NCI-H2227 (cell line): ENCODE measurements at regions not wholly inside any gene's neighbourhood (a gene's known extent, or its start where the extent isn't known, plus 50 kb on each side); places are given as distances from the start of the nearest gene placed in this dataset.
"Not testable (repeated sequence)": the region's sequence is repeated elsewhere in the genome, so short reads cannot be mapped to it uniquely, and the experiment has no call there.

Experiments used
- DNase-seq: peaks from one replicate; lab custom pipeline; 2025; ENCODE audit not compliant: unreplicated experiment; lab: John Stamatoyannopoulos, UW

DNA sequence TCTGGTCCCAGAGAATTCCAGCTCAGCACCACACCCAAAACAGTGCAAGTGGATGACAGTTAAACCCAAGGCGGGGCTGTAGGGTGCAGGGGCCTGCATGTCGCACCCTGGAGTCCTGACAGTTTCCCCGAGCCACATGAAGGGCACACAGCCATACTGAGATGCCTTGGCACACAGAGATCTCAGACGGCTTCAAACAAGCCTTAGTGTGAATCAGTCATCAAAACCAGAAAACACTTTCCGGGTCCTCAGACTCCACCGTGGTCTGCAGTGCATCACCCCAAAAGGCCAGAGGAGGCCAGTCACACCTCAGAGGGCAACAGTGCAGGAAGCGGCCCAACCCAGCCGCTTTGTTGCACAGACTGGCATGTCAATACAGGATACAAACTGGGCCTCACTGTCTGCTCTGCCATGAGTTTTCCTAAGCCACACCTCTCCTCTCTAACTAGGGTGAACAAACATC is 64.6 kb upstream of the ENPP6 start:
- no peak for DNase-seq

DNA sequence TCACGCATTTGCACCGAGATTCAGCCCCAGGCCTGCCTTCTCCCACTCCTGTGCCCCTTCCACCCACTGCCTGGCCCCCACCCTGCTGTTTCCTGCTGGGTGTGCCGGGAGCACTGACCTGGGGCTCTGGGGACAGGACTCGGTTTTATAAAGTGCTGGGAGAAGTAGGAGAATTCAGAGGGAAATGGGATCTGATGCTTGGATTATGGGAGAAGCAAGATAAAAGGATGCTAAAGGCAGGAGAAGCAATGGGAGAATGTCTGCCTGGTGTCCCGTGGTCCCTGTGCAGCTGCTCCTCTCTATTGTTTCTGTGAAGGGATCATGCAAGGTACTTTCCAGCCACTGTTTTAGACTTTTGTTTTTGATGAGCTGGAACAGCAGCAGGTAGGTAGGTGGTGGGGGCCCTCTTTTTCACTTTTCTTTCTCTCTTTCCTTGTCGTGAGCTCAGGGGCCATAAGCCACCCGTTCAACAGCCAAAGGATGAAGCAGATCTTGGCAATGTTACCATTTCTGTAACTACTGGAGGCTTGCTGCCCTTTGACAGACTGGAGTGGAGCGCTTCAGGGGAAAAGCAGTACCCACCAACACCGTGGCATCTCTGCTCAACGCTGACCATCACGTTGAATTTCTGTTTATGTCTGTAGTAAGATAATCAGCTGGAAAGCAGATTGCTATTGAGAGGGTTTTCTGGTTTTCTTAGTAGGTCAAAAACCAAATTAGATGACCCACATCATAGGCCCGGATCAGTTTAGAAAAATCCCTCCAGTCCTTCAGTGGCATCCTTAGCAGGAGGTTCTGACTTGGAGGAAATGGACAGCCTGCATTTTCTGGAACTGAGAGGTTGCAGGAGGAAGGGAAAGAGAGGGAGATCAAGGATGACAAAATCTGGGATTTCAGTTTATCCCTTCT is 63.8 kb upstream of the ENPP6 start:
- no peak for DNase-seq

DNA sequence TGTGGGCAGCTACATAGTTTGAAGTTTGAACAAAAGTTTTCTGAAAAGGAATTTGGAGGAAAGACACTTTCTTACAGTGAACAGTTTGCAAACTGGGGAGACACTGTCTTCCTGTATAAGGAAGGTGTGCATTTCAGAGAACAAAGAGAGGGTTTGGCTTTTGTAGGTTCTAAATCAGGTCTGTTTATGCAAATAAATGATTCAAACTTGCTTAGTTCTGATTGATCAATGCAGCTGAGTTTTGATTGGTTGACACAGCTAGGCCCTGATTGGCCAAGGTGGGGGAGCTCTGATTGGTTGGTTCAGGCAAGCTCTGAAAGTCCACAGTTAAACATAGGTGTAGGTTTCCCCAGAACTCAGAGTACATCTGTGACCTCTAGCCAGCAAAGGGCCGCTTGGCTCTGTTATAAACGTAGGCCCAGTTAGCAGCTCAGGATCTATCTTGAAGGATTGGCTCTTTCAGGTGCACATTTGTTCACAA is 63.0 kb upstream of the ENPP6 start:
- no peak for DNase-seq

DNA sequence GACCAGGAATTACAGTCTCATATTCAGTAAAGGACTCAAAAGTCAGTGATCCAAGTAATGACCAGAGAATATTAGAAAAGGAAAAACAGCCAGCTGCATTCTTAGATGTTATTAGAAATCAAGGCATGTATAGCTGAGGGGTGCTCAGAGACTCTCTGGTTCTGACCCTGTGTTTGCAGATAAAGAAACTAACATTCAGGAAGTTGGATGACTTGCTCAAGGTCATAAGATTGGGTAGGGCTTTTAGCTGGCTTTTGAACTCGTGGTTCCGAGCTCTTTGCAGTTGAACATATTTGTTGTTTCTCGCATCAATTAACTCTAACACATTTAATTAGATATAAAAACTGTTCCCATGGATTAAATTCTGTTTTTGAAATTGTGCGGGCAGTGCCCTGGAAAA is 62.5 kb upstream of the ENPP6 start:
- no peak for DNase-seq

DNA sequence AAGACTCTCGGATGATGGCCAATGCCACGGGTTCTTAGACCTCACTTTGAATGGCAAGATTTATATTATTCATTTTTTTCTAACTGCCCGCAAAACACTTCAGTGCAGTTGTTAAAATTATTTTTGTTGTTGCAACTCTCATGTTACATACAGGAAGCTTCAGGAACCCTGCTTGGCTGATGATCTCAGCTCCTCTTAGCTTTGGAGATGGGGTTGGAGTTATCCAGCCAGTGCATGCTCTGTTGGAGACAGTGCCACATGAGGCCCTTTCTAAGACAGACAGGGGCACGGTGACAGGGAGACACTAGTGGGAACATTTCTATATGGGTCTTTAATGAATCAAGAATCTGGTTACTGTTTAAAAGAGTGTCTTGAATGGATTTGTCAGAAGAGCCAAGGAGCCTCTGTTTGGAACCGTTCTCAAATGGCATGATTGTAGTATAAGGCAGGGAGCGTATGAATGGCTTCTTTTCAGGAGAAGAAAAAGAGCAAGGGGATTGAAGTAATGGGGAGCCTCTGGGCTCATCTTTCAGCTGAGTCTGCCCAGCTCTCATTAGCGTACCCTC is 61.9 kb upstream of the ENPP6 start:
- DNase-seq, result no peak

DNA sequence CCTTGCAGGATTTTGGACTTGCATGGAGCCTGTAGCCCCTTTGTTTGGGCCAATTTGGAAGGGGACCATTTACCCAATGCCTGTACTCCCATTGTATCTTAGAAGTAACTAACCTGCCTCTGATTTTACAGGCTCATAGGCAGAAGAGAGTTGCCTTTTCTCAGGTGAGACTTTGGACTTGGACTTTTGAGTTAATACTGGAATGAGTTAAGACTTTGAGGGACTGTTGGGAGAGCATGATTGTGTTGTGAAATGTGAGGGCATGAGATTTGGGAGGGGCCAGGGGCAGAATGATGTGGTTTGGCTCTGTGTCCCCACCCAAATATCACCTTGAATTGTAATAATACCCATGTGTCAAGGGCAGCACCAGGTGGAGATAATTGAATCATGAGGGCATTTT is 60.1 kb upstream of the ENPP6 start:
- not testable (repeated sequence) for DNase-seq

DNA sequence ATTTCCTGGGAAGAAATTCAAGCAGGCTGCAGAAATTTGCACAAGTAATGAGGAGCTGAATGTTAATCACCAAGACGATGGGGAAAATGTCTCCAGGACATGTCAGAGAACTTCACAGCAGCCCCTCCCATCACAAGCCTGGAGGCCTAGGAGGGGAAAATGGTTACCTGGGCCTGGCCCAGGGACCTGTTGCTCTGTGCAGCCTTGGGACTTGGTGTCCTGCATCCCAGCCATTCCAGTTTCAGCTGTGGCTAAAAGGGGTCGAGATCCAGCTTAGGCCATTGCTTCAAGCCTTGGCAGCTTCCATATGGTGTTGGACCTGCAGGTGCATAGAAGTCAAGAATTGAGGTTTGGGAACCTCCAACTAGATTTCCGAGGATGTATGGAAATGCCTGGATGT is 59.3 kb upstream of the ENPP6 start:
- not testable (repeated sequence) for DNase-seq

DNA sequence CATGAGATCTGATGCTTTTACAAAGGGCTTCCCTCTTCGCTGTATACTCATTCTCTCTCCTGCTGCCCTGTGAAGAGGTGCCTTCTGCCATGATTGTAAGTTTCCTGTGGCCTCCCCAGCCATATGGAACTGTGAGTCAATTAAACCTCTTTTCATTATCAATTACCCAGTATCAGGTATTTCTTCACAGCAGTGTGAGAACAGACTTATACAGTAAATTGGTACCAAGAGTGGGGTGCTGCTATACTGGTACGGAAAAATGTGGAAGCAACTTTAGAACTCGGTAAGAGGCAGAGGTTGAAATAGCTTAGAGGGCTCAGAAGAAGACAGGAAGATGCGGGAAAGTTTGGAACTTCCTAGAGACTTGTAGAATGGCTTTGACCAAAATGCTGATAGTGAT is 58.7 kb upstream of the ENPP6 start:
- DNase-seq, result not testable (repeated sequence)

DNA sequence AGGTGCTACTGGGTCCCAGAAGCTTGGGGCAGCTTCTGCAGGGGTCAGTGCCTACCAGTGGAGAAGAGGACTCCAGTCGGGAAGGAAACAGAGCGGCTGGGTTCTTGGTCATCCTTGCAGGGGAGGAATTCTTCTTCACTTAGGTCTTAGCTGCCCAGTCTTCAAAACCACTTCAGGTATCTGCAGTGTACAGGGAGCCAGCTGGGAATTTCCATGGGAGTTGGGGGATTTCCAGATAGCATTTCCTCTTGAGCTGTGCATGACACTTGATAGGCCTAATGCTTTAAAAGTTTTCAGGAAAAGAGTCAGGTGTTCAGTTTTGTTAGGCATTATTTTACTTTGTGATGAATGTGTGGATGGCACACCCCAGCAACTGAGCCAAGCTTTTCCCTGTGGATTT is 58.1 kb upstream of the ENPP6 start:
- DNase-seq, result no peak

DNA sequence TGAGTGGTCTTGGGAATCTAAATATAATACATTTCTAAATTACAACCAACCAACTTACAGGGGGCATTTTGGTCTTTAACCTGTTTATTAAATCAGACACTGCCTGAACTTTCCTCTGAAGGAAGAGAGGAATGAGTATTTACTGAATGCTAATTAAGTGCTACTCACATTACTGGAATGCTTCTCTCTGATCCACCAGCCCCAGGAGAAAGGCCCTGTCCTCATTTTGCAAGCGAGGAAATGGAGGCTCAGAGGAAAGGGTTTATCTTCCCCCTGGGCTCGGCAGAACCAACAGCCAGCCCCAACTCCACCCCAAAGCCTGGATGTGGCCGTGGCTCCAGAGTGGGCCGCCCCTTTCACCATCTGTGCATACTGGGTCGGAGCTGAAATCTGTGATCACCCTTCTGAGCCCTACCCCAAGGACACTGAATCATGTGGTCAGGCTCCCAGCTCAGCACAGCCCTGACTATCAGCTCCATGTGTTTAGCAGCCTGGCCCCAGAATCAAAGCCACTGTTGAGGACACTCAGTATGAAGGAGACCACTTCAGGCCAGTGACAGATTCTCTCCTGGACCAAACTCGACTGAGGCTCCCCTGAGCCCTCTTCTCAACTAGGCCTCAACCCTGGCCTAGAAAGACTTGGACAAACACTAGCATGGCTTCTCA is 56.7 kb upstream of the ENPP6 start:
- no peak for DNase-seq

DNA sequence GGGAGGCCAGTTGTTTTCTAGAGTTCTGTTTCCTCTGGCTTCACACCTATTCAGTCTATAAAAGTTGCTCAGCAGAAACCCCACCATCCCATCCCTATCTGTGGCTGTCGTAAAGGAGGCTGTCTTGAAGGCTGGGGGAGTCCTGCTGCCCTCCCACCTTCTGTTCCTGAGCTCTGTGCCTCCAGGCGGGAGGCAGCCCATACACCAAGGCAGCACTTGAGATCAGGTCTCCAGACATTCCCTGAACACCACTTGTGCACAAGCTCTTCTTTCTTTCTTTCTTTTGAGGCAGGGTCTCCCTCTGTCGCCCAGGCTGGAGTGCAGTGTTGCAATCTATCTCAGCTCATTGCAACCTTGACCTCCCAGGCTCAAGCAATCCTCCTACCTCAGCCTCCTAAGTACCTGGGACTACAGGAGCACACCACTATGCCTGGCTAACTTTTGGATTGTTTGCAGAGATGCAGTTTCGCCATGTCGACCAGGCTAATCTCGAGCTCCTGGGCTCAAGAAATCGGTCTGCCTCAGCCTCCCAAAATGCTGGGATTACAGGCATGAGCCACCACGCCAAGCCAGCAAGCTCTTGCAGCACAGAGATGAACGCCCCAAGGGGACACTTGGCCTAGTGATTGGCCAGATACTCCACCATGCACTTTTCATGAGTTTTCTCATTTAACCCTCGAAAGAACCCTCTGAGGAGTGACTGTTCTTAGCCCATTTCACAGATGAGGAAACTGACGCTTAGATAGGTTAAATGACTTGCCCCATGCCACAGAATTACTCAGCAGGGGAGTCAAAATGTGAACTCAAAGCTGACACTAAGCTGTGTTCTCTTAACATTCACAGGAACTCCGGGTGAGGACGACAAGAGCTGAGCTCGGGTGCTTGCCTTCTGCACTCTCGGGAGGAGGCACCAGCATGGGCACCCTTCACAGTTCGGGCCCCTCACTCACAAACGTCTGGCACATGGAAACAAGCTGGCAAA is 55.8 kb upstream of the ENPP6 start:
- DNase-seq, result no peak

DNA sequence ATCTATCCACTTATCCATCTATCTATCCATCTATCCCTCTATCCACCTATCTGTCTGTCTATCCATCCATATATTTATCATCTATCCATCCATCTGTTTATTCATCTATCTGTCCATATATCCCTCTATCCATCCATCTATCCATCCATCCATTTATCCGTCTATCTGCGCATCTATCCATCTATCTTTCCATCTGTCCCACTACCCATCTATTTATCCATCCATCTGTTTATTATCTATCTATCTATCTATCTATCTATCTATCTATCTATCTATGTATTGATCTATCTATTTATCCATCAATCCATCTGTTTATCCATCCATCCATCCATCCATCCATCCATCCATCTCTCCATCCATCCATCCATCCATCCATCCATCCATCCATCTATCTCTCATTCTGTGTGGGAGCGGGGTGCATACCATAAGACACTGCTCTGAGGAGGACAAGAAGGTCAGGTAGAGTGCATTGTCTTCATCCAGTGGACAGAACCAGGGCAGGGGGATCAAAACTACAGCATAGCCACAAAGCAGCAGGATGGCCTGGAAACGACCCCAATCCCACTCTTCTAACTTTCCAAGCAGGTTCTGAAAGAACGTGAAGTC is 53.2 kb upstream of the ENPP6 start:
- DNase-seq, result no peak

DNA sequence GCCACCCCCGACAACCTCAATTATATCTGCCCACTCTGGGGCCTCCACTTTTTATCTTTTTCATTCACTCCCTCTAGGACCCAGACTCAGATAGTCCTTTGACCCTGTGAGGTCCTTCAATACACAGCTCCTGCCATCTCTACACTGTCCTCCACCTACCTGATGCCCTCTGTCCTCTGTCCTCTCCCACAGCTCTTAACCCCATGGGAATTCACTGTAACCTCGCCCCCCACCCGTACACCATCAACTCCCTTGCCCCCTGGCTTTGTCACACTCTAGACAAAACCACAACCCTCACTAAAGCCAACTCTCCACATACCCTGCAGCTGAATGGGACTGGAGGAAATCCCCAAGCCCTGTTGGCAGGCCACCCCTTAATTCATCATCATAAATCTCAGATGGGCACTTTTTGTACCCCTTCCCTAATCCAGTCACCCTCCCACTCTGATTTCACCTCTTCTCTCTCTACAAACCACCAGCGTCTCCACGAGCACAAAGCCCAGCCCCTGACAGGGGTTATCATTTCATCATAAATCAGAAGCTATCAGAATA is 52.3 kb upstream of the ENPP6 start:
- no peak for DNase-seq

DNA sequence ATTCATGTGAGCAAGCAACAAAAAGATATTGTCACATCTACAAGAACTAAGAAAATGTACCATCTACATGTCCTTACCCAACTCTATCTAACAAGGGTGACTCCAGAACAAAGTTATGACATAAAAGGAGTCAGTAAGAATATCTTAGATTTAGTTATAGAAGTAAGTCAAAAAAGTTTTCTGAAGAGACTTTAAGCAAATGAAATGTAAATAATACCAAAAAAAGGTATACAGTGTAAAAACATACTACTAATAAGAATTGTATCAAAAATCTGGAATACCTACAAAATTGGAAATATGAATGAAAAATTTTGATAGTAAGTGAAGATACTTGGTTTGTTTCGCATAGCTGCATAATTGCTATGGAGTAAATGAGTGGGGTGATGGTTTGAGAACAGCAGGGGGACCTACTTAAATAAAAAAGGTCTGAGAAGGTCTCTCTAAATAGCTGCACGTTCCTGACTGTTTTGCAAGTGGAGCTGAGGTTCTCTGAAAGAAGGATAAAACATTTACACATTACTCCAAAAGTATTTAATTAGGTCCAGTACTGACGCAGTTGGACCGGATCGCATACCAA is 51.0 kb upstream of the ENPP6 start:
- DNase-seq, result peak; percentile 1

DNA sequence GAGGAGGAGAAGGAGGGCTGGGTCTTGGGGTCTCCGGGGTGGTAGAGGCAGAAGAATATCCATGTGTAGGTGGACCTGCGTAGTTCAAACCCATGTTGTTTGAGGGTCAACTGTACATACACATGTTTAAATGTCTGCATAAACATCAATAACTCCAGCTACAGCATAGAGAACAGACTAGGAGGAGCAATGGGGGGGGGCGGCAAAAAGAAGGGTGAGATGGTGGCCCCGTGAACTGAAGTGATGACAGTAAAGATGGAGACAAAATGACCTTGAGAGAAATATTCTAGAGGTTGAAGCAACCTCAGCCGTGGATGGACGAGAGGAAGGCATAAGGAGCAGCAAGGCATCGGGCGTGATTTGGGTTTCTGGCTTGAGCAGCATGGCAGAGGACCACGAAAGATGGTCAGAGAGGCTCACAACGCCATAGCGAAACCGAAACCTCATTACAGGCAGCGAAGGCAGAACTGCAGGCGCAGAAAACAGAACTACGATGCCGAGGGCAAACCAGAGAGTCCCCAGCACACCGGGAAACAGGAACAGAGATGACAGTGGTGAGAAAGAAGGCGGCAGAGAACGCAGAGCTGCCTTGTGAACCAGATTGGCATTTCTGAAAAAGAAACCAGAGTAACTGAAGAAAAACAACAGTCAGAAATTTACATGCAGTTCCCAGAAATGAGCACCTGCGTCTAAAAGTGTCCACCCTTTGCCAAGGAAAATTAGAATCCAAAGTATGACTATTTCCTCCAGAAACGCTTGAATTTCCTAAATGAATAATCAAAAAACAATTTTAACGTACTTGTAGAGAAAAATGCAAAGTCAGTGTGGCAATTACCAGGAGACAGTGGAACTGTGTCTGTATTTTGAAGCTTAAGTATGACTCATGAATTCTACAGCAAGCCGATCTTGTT is 50.3 kb upstream of the ENPP6 start:
- DNase-seq, result peak; percentile 63
